ENCODE measurements at regions not wholly inside any gene's neighbourhood (a gene's known extent, or its start where the extent isn't known, plus 50 kb on each side); places are given as distances from the start of the nearest gene placed in this dataset.

DNA sequence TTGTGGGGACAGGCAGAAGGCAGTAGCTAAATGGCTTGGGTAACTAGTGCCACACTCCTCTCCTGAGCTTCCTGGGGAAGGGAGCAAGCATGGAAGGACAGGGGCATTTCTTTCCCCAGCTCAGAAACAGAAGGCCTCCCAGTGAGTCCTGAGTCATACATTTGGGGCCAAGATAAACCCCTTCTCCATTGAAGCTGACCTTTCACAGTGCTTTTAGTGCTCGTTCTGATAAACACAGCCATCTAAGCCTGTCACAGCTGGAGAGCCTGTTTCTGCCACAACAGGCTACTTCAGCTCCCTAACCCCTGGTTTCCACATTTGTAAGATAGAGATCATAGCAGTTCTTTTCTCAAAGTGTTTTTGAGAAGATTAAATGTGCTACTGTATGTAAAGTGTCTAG is 374.0 kb downstream of the LMX1A start:
- no peak for DNase-seq
- Histone ChIP-seq H3K4me1 (ENCODE audit: control insufficient read depth, insufficient read depth, low read depth, low read length) (no peaks in the 10 kb centered on the region), H3K4me3 (ENCODE audit: insufficient read depth in 1 of 2, low read depth in 1 of 2, low read length in 2 of 2) (no peak overlapping the region), H2BK120ac (ENCODE audit: low read depth, low read length) (no peak overlapping the region), H3K9ac (ENCODE audit: low read length) (no peak overlapping the region), H3K14ac (ENCODE audit: low read length in 2 of 2) (no peak overlapping the region), H3K27ac (ENCODE audit: low read length, poor library complexity, severe bottlenecking) (no peak overlapping the region), H3K79me1 (replicated peaks; ENCODE audit: low read length, poor library complexity, severe bottlenecking) (no peaks in the 10 kb centered on the region), H4K8ac (ENCODE audit: low read length) (no peak overlapping the region), H2AFZ (ENCODE audit: low read depth, low read length) (no peak overlapping the region), H3K9me3 (ENCODE audit: control insufficient read depth, low read length) (no peaks in the 10 kb centered on the region), H2BK15ac (ENCODE audit: low read depth, poor library complexity, severe bottlenecking) (no peak overlapping the region), H2BK5ac (ENCODE audit: low read depth, low read length, poor library complexity, severe bottlenecking) (no peak overlapping the region), H3K4me2 (ENCODE audit: low read length, poor library complexity, severe bottlenecking) (no peak overlapping the region), H3K18ac (ENCODE audit: low read depth in 1 of 2, low read length in 2 of 2) (no peak overlapping the region), H3K36me3 (ENCODE audit: control insufficient read depth in 1 of 2, insufficient read depth in 2 of 2, low read depth in 1 of 2, low read length in 2 of 2) (no peaks in the 10 kb centered on the region), H3K4ac (ENCODE audit: low read depth in 1 of 2, low read length in 2 of 2) (no peak overlapping the region), H3K27me3 (ENCODE audit: control insufficient read depth in 1 of 2, insufficient read depth in 1 of 2, low read length in 2 of 2) (no peaks in the 10 kb centered on the region), H4K91ac (ENCODE audit: low read length) (no peak overlapping the region), H2AK5ac (ENCODE audit: low read length, severe bottlenecking) (no peak overlapping the region), H3K23ac (ENCODE audit: low read length in 2 of 2) (no peak overlapping the region), H2BK12ac (ENCODE audit: low read length in 2 of 2) (no peak overlapping the region)
- WGBS, result 0% methylated on average over 1 of the region's 1 CpG

- H3K27me3 ChIP-seq (ENCODE audit: control insufficient read depth in 1 of 2, insufficient read depth in 1 of 2, low read length in 2 of 2), result no peaks in the 10 kb centered on the region
- no peak overlapping the region for H3K27ac ChIP-seq (ENCODE audit: low read length, poor library complexity, severe bottlenecking)
- no peak overlapping the region for H4K8ac ChIP-seq (ENCODE audit: low read length)
- no peak overlapping the region for H2BK120ac ChIP-seq (ENCODE audit: low read depth, low read length)
- H3K4ac ChIP-seq (ENCODE audit: low read depth in 1 of 2, low read length in 2 of 2), result no peak overlapping the region
- H4K91ac ChIP-seq (ENCODE audit: low read length), result no peak overlapping the region
- no peak overlapping the region for H2BK15ac ChIP-seq (ENCODE audit: low read depth, poor library complexity, severe bottlenecking)
- no peaks in the 10 kb centered on the region for H3K4me1 ChIP-seq (ENCODE audit: control insufficient read depth, insufficient read depth, low read depth, low read length)
- DNase-seq, result no peak
- no peak overlapping the region for H2BK5ac ChIP-seq (ENCODE audit: low read depth, low read length, poor library complexity, severe bottlenecking)
- no peaks in the 10 kb centered on the region for H3K36me3 ChIP-seq (ENCODE audit: control insufficient read depth in 1 of 2, insufficient read depth in 2 of 2, low read depth in 1 of 2, low read length in 2 of 2)
- H3K9ac ChIP-seq (ENCODE audit: low read length), result no peak overlapping the region
- no peak overlapping the region for H3K14ac ChIP-seq (ENCODE audit: low read length in 2 of 2)
- WGBS, result 67% methylated on average over 3 of the region's 3 CpGs
- no peak overlapping the region for H2BK12ac ChIP-seq (ENCODE audit: low read length in 2 of 2)
- no peaks in the 10 kb centered on the region for H3K79me1 ChIP-seq (replicated peaks; ENCODE audit: low read length, poor library complexity, severe bottlenecking)
- no peak overlapping the region for H2AK5ac ChIP-seq (ENCODE audit: low read length, severe bottlenecking)
- no peak overlapping the region for H3K23ac ChIP-seq (ENCODE audit: low read length in 2 of 2)
- no peaks in the 10 kb centered on the region for H3K9me3 ChIP-seq (ENCODE audit: control insufficient read depth, low read length)
- H3K4me3 ChIP-seq (ENCODE audit: insufficient read depth in 1 of 2, low read depth in 1 of 2, low read length in 2 of 2), result no peak overlapping the region
- no peak overlapping the region for H3K4me2 ChIP-seq (ENCODE audit: low read length, poor library complexity, severe bottlenecking)
- no peak overlapping the region for H2AFZ ChIP-seq (ENCODE audit: low read depth, low read length)
- no peak overlapping the region for H3K18ac ChIP-seq (ENCODE audit: low read depth in 1 of 2, low read length in 2 of 2)
Measured at GRCh38 chr1:164977561-164977960, 379.0 kb downstream of the LMX1A start.

- Histone ChIP-seq H4K91ac (ENCODE audit: low read length) (no peak overlapping the region), H3K14ac (ENCODE audit: low read length in 2 of 2) (no peak overlapping the region), H2BK12ac (ENCODE audit: low read length in 2 of 2) (no peak overlapping the region), H3K9me3 (ENCODE audit: control insufficient read depth, low read length) (no peaks in the 10 kb centered on the region), H3K27me3 (ENCODE audit: control insufficient read depth in 1 of 2, insufficient read depth in 1 of 2, low read length in 2 of 2) (no peaks in the 10 kb centered on the region), H2AFZ (ENCODE audit: low read depth, low read length) (no peak overlapping the region), H3K27ac (ENCODE audit: low read length, poor library complexity, severe bottlenecking) (no peak overlapping the region), H3K9ac (ENCODE audit: low read length) (no peak overlapping the region), H3K18ac (ENCODE audit: low read depth in 1 of 2, low read length in 2 of 2) (no peak overlapping the region), H3K4me1 (ENCODE audit: control insufficient read depth, insufficient read depth, low read depth, low read length) (no peaks in the 10 kb centered on the region), H2AK5ac (ENCODE audit: low read length, severe bottlenecking) (no peak overlapping the region), H4K8ac (ENCODE audit: low read length) (no peak overlapping the region), H3K79me1 (replicated peaks; ENCODE audit: low read length, poor library complexity, severe bottlenecking) (no peaks in the 10 kb centered on the region), H3K23ac (ENCODE audit: low read length in 2 of 2) (no peak overlapping the region), H3K4me3 (ENCODE audit: insufficient read depth in 1 of 2, low read depth in 1 of 2, low read length in 2 of 2) (no peak overlapping the region), H2BK5ac (ENCODE audit: low read depth, low read length, poor library complexity, severe bottlenecking) (no peak overlapping the region), H2BK15ac (ENCODE audit: low read depth, poor library complexity, severe bottlenecking) (no peak overlapping the region), H3K4me2 (ENCODE audit: low read length, poor library complexity, severe bottlenecking) (no peak overlapping the region), H3K36me3 (ENCODE audit: control insufficient read depth in 1 of 2, insufficient read depth in 2 of 2, low read depth in 1 of 2, low read length in 2 of 2) (no peaks in the 10 kb centered on the region), H3K4ac (ENCODE audit: low read depth in 1 of 2, low read length in 2 of 2) (no peak overlapping the region), H2BK120ac (ENCODE audit: low read depth, low read length) (no peak overlapping the region)
- DNase-seq, result no peak
- 82% methylated on average over 5 of the region's 6 CpGs for WGBS
Measured at GRCh38 chr1:164971921-164972415, 384.5 kb downstream of the LMX1A start.

- Histone ChIP-seq H3K36me3 (ENCODE audit: control insufficient read depth in 1 of 2, insufficient read depth in 2 of 2, low read depth in 1 of 2, low read length in 2 of 2) (no peaks in the 10 kb centered on the region), H3K27ac (ENCODE audit: low read length, poor library complexity, severe bottlenecking) (no peak overlapping the region), H3K27me3 (ENCODE audit: control insufficient read depth in 1 of 2, insufficient read depth in 1 of 2, low read length in 2 of 2) (no peaks in the 10 kb centered on the region), H4K8ac (ENCODE audit: low read length) (no peak overlapping the region), H3K9ac (ENCODE audit: low read length) (no peak overlapping the region), H4K91ac (ENCODE audit: low read length) (no peak overlapping the region), H3K4ac (ENCODE audit: low read depth in 1 of 2, low read length in 2 of 2) (no peak overlapping the region), H3K14ac (ENCODE audit: low read length in 2 of 2) (no peak overlapping the region), H3K4me1 (ENCODE audit: control insufficient read depth, insufficient read depth, low read depth, low read length) (no peaks in the 10 kb centered on the region), H3K18ac (ENCODE audit: low read depth in 1 of 2, low read length in 2 of 2) (no peak overlapping the region), H2BK12ac (ENCODE audit: low read length in 2 of 2) (no peak overlapping the region), H2AK5ac (ENCODE audit: low read length, severe bottlenecking) (no peak overlapping the region), H3K23ac (ENCODE audit: low read length in 2 of 2) (no peak overlapping the region), H2AFZ (ENCODE audit: low read depth, low read length) (no peak overlapping the region), H3K4me2 (ENCODE audit: low read length, poor library complexity, severe bottlenecking) (no peak overlapping the region), H2BK120ac (ENCODE audit: low read depth, low read length) (no peak overlapping the region), H3K79me1 (replicated peaks; ENCODE audit: low read length, poor library complexity, severe bottlenecking) (no peaks in the 10 kb centered on the region), H2BK5ac (ENCODE audit: low read depth, low read length, poor library complexity, severe bottlenecking) (no peak overlapping the region), H3K9me3 (ENCODE audit: control insufficient read depth, low read length) (no peaks in the 10 kb centered on the region), H2BK15ac (ENCODE audit: low read depth, poor library complexity, severe bottlenecking) (no peak overlapping the region), H3K4me3 (ENCODE audit: insufficient read depth in 1 of 2, low read depth in 1 of 2, low read length in 2 of 2) (no peak overlapping the region)
- 92% methylated on average over 5 of the region's 5 CpGs for WGBS
- no peak for DNase-seq
Measured at GRCh38 chr1:164971391-164971790, 385.1 kb downstream of the LMX1A start.
